ENCODE measurements at regions not wholly inside any gene's neighbourhood (a gene's known extent, or its start where the extent isn't known, plus 50 kb on each side); places are given as distances from the start of the nearest gene placed in this dataset.

DNA sequence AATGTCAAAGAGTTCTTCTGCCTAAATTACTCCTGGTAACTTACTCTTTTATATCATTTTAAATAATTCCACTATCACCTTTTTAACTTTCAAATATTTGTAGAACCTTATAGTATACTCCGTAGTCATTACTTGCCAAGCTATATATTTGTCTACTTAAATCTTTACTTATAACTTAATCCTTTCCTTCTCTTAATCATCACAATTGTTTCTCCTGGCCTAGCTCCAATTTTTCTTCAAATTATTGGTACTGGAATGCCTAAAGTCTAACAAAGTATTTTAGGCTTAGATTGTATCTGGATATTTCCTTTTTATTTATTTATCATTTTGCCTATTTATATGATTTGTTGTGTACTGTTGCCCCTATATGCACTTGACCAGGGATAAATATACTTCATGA lies 109.5 kb downstream of the MZT1 start:
- TF ChIP-seq, protein P1, sequence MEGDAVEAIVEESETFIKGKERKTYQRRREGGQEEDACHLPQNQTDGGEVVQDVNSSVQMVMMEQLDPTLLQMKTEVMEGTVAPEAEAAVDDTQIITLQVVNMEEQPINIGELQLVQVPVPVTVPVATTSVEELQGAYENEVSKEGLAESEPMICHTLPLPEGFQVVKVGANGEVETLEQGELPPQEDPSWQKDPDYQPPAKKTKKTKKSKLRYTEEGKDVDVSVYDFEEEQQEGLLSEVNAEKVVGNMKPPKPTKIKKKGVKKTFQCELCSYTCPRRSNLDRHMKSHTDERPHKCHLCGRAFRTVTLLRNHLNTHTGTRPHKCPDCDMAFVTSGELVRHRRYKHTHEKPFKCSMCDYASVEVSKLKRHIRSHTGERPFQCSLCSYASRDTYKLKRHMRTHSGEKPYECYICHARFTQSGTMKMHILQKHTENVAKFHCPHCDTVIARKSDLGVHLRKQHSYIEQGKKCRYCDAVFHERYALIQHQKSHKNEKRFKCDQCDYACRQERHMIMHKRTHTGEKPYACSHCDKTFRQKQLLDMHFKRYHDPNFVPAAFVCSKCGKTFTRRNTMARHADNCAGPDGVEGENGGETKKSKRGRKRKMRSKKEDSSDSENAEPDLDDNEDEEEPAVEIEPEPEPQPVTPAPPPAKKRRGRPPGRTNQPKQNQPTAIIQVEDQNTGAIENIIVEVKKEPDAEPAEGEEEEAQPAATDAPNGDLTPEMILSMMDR (IDR thresholded peaks at IDR 0.05 in 2 of 3, conservative IDR thresholded peaks at IDR 0.05 in 1 of 3; ENCODE audit: borderline replicate concordance in 1 of 3, insufficient read depth in 1 of 3, low read depth in 2 of 3, low read length in 2 of 3) = no peak
- TF ChIP-seq, protein P2, sequence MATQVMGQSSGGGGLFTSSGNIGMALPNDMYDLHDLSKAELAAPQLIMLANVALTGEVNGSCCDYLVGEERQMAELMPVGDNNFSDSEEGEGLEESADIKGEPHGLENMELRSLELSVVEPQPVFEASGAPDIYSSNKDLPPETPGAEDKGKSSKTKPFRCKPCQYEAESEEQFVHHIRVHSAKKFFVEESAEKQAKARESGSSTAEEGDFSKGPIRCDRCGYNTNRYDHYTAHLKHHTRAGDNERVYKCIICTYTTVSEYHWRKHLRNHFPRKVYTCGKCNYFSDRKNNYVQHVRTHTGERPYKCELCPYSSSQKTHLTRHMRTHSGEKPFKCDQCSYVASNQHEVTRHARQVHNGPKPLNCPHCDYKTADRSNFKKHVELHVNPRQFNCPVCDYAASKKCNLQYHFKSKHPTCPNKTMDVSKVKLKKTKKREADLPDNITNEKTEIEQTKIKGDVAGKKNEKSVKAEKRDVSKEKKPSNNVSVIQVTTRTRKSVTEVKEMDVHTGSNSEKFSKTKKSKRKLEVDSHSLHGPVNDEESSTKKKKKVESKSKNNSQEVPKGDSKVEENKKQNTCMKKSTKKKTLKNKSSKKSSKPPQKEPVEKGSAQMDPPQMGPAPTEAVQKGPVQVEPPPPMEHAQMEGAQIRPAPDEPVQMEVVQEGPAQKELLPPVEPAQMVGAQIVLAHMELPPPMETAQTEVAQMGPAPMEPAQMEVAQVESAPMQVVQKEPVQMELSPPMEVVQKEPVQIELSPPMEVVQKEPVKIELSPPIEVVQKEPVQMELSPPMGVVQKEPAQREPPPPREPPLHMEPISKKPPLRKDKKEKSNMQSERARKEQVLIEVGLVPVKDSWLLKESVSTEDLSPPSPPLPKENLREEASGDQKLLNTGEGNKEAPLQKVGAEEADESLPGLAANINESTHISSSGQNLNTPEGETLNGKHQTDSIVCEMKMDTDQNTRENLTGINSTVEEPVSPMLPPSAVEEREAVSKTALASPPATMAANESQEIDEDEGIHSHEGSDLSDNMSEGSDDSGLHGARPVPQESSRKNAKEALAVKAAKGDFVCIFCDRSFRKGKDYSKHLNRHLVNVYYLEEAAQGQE (IDR thresholded peaks at IDR 0.05; ENCODE audit: low read depth) = no peak
- no peak for TF ChIP-seq EGR1 (IDR thresholded peaks at IDR 0.05; ENCODE audit: low read depth)
- no peak for TF ChIP-seq RAD21 (IDR thresholded peaks at IDR 0.05; ENCODE audit: low read depth)
- no peak for TF ChIP-seq POLR2A (IDR thresholded peaks at IDR 0.05; ENCODE audit: borderline replicate concordance, extremely low read depth, insufficient read depth, insufficient read length)
- TF ChIP-seq, protein P3, sequence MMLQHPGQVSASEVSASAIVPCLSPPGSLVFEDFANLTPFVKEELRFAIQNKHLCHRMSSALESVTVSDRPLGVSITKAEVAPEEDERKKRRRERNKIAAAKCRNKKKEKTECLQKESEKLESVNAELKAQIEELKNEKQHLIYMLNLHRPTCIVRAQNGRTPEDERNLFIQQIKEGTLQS (IDR thresholded peaks at IDR 0.05) = no peak
- TF ChIP-seq, protein P4, sequence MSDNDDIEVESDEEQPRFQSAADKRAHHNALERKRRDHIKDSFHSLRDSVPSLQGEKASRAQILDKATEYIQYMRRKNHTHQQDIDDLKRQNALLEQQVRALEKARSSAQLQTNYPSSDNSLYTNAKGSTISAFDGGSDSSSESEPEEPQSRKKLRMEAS (IDR thresholded peaks at IDR 0.05) = no peak
- no peak for TF ChIP-seq EZH2phosphoT487 (IDR thresholded peaks at IDR 0.05; ENCODE audit: borderline replicate concordance)
- no peak for TF ChIP-seq EZH2 (IDR thresholded peaks at IDR 0.05)
